Naive thymus-derived CD8-positive, alpha-beta T cell (primary cell): ENCODE measurements at regions not wholly inside any gene's neighbourhood (a gene's known extent, or its start where the extent isn't known, plus 50 kb on each side); places are given as distances from the start of the nearest gene placed in this dataset.

ENCODE experiments used
- ATAC-seq, 2 donors: fragments of 150-1000 bp; cut with Tn5 transposase in 1 of 2; sonication (Bioruptor Pico), chemical (Tn5 transposase) in 1 of 2; 1 replicate in 1 of 2; 2 replicates in 1 of 2; pipeline ENCODE4 v1.10.0; 2021; ENCODE audit warnings: mild to moderate bottlenecking in 2 of 2, moderate library complexity in 2 of 2
- POLR2A ChIA-PET: fragments of 350-600 bp; sonication (Branson Sonifier 250); formaldehyde crosslinking; loops from one replicate; lab custom pipeline; 2021; ENCODE audit warnings: antibody characterized with exemption; lab: Charles Lee
- DNase-seq, 10 donors: peaks; one replicate each; pipeline versions ENCODE4 v3.0.0 to v3.0.0-alpha.2; 2020 to 2022
- H3K27ac Mint-ChIP-seq, 10 donors: one replicate each; pipeline ENCODE4 v1.8.0; 2020 to 2022; ENCODE audit warnings: mild to moderate bottlenecking in 10 of 10, mixed read lengths in 10 of 10, moderate library complexity in 4 of 10, inconsistent platforms in 1 of 10
- H3K27me3 Mint-ChIP-seq, 5 donors: one replicate each; pipeline ENCODE4 v1.8.0; 2021 to 2022; ENCODE audit warnings: mixed read lengths in 5 of 5
- H3K36me3 Mint-ChIP-seq, 3 donors: one replicate each; pipeline ENCODE4 v1.8.0; 2020 to 2022; ENCODE audit warnings: mixed read lengths in 3 of 3, mild to moderate bottlenecking in 2 of 3, inconsistent platforms in 1 of 3
- H3K4me1 Mint-ChIP-seq, 4 donors: one replicate each; pipeline ENCODE4 v1.8.0; 2021 to 2022; ENCODE audit warnings: mixed read lengths in 4 of 4
- H3K4me3 Mint-ChIP-seq, 10 donors: one replicate each; pipeline ENCODE4 v1.8.0; 2020 to 2022; ENCODE audit warnings: mild to moderate bottlenecking in 10 of 10, mixed read lengths in 10 of 10, moderate library complexity in 6 of 10, inconsistent platforms in 1 of 10
- H3K9me3 Mint-ChIP-seq, 9 donors: one replicate each; pipeline ENCODE4 v1.8.0; 2020 to 2022; ENCODE audit warnings: mixed read lengths in 9 of 9, mild to moderate bottlenecking in 3 of 9, inconsistent platforms in 1 of 9, moderate library complexity in 1 of 9

GRCh38 chr1:90550626-90551406 lies 166.3 kb downstream of the BARHL2 start:
- peaks cover 0 to 3% (median 0%) of the 10 kb centered on the region in 9 donors for H3K9me3 Mint-ChIP-seq
- H3K27ac Mint-ChIP-seq: no peak overlapping the region
- no peaks in the 10 kb centered on the region for H3K36me3 Mint-ChIP-seq
- POLR2A ChIA-PET: no interaction called here
- no peak for DNase-seq
- peaks cover 7 to 41% (median 11%) of the 10 kb centered on the region in 5 donors for H3K27me3 Mint-ChIP-seq
- no peak overlapping the region for H3K4me3 Mint-ChIP-seq
- no peaks in the 10 kb centered on the region for H3K4me1 Mint-ChIP-seq
- ATAC-seq: no peak

- H3K27me3 Mint-ChIP-seq: peaks cover 0 to 11% (median 2%) of the 10 kb centered on the region in 5 donors
- no peaks in the 10 kb centered on the region for H3K36me3 Mint-ChIP-seq
- H3K27ac Mint-ChIP-seq: no peak overlapping the region
- H3K9me3 Mint-ChIP-seq: no peaks in the 10 kb centered on the region
- no peaks in the 10 kb centered on the region for H3K4me1 Mint-ChIP-seq
- ATAC-seq (no peak), DNase-seq (no peak)
- POLR2A ChIA-PET: no interaction called here
- H3K4me3 Mint-ChIP-seq: no peak overlapping the region
These were observed 172.7 kb downstream of the BARHL2 start for GRCh38 chr1:90544356-90544755.

- no peaks in the 10 kb centered on the region for H3K9me3 Mint-ChIP-seq
- no peak overlapping the region for H3K27ac Mint-ChIP-seq
- H3K4me1 Mint-ChIP-seq: no peaks in the 10 kb centered on the region
- POLR2A ChIA-PET: no interaction called here
- no peak overlapping the region for H3K4me3 Mint-ChIP-seq
- H3K27me3 Mint-ChIP-seq: peaks cover 3 to 10% (median 8%) of the 10 kb centered on the region in 5 donors
- no peak for DNase-seq
- no peaks in the 10 kb centered on the region for H3K36me3 Mint-ChIP-seq
- no peak for ATAC-seq
These were observed 179.3 kb downstream of the BARHL2 start for GRCh38 chr1:90537606-90538362.

GRCh38 chr1:90534663-90535295 lies 182.3 kb downstream of the BARHL2 start:
- no peaks in the 10 kb centered on the region for H3K36me3 Mint-ChIP-seq
- no peak overlapping the region for H3K4me3 Mint-ChIP-seq
- no peaks in the 10 kb centered on the region for H3K4me1 Mint-ChIP-seq
- no peak overlapping the region for H3K27ac Mint-ChIP-seq
- POLR2A ChIA-PET: no interaction called here
- H3K9me3 Mint-ChIP-seq: no peaks in the 10 kb centered on the region
- no peak for DNase-seq
- no peak for ATAC-seq
- peaks cover 3 to 10% (median 6%) of the 10 kb centered on the region in 5 donors for H3K27me3 Mint-ChIP-seq

GRCh38 chr1:90534116-90534515 lies 183.0 kb downstream of the BARHL2 start:
- Mint-ChIP-seq H3K4me3 (no peak overlapping the region), H3K27me3 (peaks cover 3 to 10% (median 6%) of the 10 kb centered on the region in 5 donors), H3K36me3 (no peaks in the 10 kb centered on the region), H3K4me1 (no peaks in the 10 kb centered on the region), H3K9me3 (no peaks in the 10 kb centered on the region), H3K27ac (no peak overlapping the region)
- DNase-seq (no peak), ATAC-seq (no peak)
- POLR2A ChIA-PET: no interaction called here

GRCh38 chr1:90526954-90527353 lies 190.1 kb downstream of the BARHL2 start:
- no peak for DNase-seq
- Mint-ChIP-seq H3K4me1 (no peaks in the 10 kb centered on the region), H3K9me3 (peaks cover 0 to 13% (median 5%) of the 10 kb centered on the region in 9 donors), H3K36me3 (no peaks in the 10 kb centered on the region), H3K27me3 (peaks cover 0 to 2% (median 0%) of the 10 kb centered on the region in 5 donors), H3K27ac (no peak overlapping the region), H3K4me3 (no peak overlapping the region)
- POLR2A ChIA-PET: no interaction called here
- no peak for ATAC-seq

- POLR2A ChIA-PET: no interaction called here
- Mint-ChIP-seq H3K4me3 (no peak overlapping the region), H3K27me3 (peaks cover 0 to 8% (median 0%) of the 10 kb centered on the region in 5 donors), H3K27ac (no peak overlapping the region), H3K36me3 (peaks cover 0 to 6% (median 0%) of the 10 kb centered on the region in 3 donors), H3K9me3 (peaks cover 0 to 39% (median 13%) of the 10 kb centered on the region in 9 donors), H3K4me1 (no peaks in the 10 kb centered on the region)
- DNase-seq: no peak
- ATAC-seq: no peak
These were observed 194.7 kb downstream of the BARHL2 start for GRCh38 chr1:90522432-90522831.

- H3K27me3 Mint-ChIP-seq: peaks cover 9 to 19% (median 11%) of the 10 kb centered on the region in 5 donors
- POLR2A ChIA-PET: no interaction called here
- no peak for ATAC-seq
- H3K36me3 Mint-ChIP-seq: peaks cover 0 to 6% (median 0%) of the 10 kb centered on the region in 3 donors
- no peaks in the 10 kb centered on the region for H3K4me1 Mint-ChIP-seq
- H3K27ac Mint-ChIP-seq: no peak overlapping the region
- H3K4me3 Mint-ChIP-seq: no peak overlapping the region
- H3K9me3 Mint-ChIP-seq: peaks cover 3 to 15% (median 10%) of the 10 kb centered on the region in 9 donors
- no peak for DNase-seq
These were observed 203.1 kb downstream of the BARHL2 start for GRCh38 chr1:90513956-90514355.

GRCh38 chr1:90512441-90512840 lies 204.7 kb downstream of the BARHL2 start:
- DNase-seq (no peak), ATAC-seq (no peak)
- Mint-ChIP-seq H3K27me3 (peaks cover 6 to 19% (median 9%) of the 10 kb centered on the region in 5 donors), H3K36me3 (no peaks in the 10 kb centered on the region), H3K4me3 (no peak overlapping the region), H3K4me1 (no peaks in the 10 kb centered on the region), H3K27ac (no peak overlapping the region), H3K9me3 (peaks cover 0 to 10% (median 0%) of the 10 kb centered on the region in 9 donors)
- POLR2A ChIA-PET: no interaction called here

- H3K27ac Mint-ChIP-seq: no peak overlapping the region
- ATAC-seq (no peak), DNase-seq (no peak)
- H3K4me3 Mint-ChIP-seq: no peak overlapping the region
- POLR2A ChIA-PET: no interaction called here
- no peaks in the 10 kb centered on the region for H3K36me3 Mint-ChIP-seq
- H3K27me3 Mint-ChIP-seq: peaks cover 0 to 19% (median 2%) of the 10 kb centered on the region in 5 donors
- H3K9me3 Mint-ChIP-seq: peaks cover 0 to 10% (median 0%) of the 10 kb centered on the region in 9 donors
- H3K4me1 Mint-ChIP-seq: no peaks in the 10 kb centered on the region
These were observed 207.0 kb downstream of the BARHL2 start for GRCh38 chr1:90510143-90510542.

- POLR2A ChIA-PET: no interaction called here
- no peaks in the 10 kb centered on the region for H3K4me1 Mint-ChIP-seq
- DNase-seq (no peak), ATAC-seq (no peak)
- H3K27me3 Mint-ChIP-seq: peaks cover 0 to 13% (median 2%) of the 10 kb centered on the region in 5 donors
- H3K9me3 Mint-ChIP-seq: peaks cover 0 to 10% (median 0%) of the 10 kb centered on the region in 9 donors
- H3K4me3 Mint-ChIP-seq: no peak overlapping the region
- no peak overlapping the region for H3K27ac Mint-ChIP-seq
- no peaks in the 10 kb centered on the region for H3K36me3 Mint-ChIP-seq
These were observed 207.7 kb downstream of the BARHL2 start for GRCh38 chr1:90509225-90510048.
